Thyroid gland (tissue), 4 donors: ENCODE measurements at regions not wholly inside any gene's neighbourhood (a gene's known extent, or its start where the extent isn't known, plus 50 kb on each side); places are given as distances from the start of the nearest gene placed in this dataset.

ENCODE experiments used
- POLR2A ChIP-seq, 2 donors: fragments of 450-650 bp; IDR thresholded peaks; one replicate each; pipeline ENCODE4 v1.6.1; 2017; ENCODE audit warnings: antibody characterized with exemption in 2 of 2, mild to moderate bottlenecking in 2 of 2, moderate library complexity in 1 of 2
- TF ChIP-seq, protein P1 (sequence below), 6 experiments: fragments of 200-600 bp in 3 of 6; fragments of 450-650 bp in 3 of 6; sonication (generic) in 3 of 6; IDR thresholded peaks; one replicate each; pipeline ENCODE4 v1.5.1; 2016 to 2019; ENCODE audit warnings: antibody characterized with exemption in 6 of 6, mild to moderate bottlenecking in 2 of 6, inconsistent platforms in 1 of 6, moderate library complexity in 1 of 6

GRCh38 chr12:4143896-4144295 lies 129.7 kb upstream of the CCND2 start:
- TF ChIP-seq, protein P1, sequence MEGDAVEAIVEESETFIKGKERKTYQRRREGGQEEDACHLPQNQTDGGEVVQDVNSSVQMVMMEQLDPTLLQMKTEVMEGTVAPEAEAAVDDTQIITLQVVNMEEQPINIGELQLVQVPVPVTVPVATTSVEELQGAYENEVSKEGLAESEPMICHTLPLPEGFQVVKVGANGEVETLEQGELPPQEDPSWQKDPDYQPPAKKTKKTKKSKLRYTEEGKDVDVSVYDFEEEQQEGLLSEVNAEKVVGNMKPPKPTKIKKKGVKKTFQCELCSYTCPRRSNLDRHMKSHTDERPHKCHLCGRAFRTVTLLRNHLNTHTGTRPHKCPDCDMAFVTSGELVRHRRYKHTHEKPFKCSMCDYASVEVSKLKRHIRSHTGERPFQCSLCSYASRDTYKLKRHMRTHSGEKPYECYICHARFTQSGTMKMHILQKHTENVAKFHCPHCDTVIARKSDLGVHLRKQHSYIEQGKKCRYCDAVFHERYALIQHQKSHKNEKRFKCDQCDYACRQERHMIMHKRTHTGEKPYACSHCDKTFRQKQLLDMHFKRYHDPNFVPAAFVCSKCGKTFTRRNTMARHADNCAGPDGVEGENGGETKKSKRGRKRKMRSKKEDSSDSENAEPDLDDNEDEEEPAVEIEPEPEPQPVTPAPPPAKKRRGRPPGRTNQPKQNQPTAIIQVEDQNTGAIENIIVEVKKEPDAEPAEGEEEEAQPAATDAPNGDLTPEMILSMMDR (IDR thresholded peaks at IDR 0.05) = no peak
- no peak for TF ChIP-seq POLR2A (IDR thresholded peaks at IDR 0.05)
